GM06990 (cell line): ENCODE measurements at regions not wholly inside any gene's neighbourhood (a gene's known extent, or its start where the extent isn't known, plus 50 kb on each side); places are given as distances from the start of the nearest gene placed in this dataset.
"Not testable (repeated sequence)": the region's sequence is repeated elsewhere in the genome, so short reads cannot be mapped to it uniquely, and the experiment has no call there.

Experiments used
- DNase-seq: peaks from one replicate; pipeline ENCODE4 v3.0.0-alpha.2; 2011; ENCODE audit not compliant: insufficient read length; ENCODE audit errors: extremely low read depth
- H3K27me3 ChIP-seq: replicated peaks from 2 replicates; pipeline ENCODE4 v1.6.0; 2011; ENCODE audit warnings: low read length; ENCODE audit not compliant: control insufficient read depth, insufficient read depth
- H3K36me3 ChIP-seq: 2 replicates; pipeline ENCODE4 v1.5.1; 2011; ENCODE audit warnings: low read length; ENCODE audit not compliant: control insufficient read depth, insufficient read depth
- H3K4me3 ChIP-seq: replicated peaks from 2 replicates; pipeline ENCODE4 v1.5.1; 2011; ENCODE audit warnings: low read depth, mild to moderate bottlenecking, control low read depth, low read length

- not testable (repeated sequence) for H3K36me3 ChIP-seq, H3K4me3 ChIP-seq, DNase-seq, H3K27me3 ChIP-seq
These were observed 176.2 kb downstream of the ZNF92 start for GRCh38 chr7:65549589-65550443.

GRCh38 chr7:65550444-65550809 is 176.8 kb downstream of the ZNF92 start:
- not testable (repeated sequence) for DNase-seq, H3K36me3 ChIP-seq, H3K27me3 ChIP-seq, H3K4me3 ChIP-seq

GRCh38 chr7:65551042-65551441 is 177.4 kb downstream of the ZNF92 start:
- H3K36me3 ChIP-seq, DNase-seq, H3K27me3 ChIP-seq, H3K4me3 ChIP-seq: not testable (repeated sequence)

- H3K4me3 ChIP-seq, DNase-seq, H3K36me3 ChIP-seq, H3K27me3 ChIP-seq: not testable (repeated sequence)
These were observed 181.2 kb downstream of the ZNF92 start for GRCh38 chr7:65554553-65555476.

DNA sequence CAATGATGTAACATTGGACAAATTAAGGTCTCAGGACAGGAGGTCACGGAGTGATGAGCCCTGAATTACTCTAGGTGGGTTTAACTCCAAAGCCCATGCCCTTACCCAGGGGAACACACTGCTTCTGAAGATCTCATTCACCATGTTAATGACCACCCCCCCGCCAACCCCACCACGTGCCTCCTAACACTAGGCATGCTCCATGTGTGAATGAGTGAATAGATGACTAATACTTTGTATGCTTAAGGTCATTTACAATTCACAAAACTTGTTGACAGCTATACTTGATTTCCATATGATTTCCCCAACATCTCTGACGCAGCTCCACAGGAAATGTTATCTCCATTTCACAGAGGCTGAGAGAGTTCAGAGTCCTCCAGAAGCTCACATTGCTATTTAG is 184.9 kb downstream of the ZNF92 start:
- DNase-seq, H3K4me3 ChIP-seq, H3K27me3 ChIP-seq, H3K36me3 ChIP-seq: not testable (repeated sequence)

DNA sequence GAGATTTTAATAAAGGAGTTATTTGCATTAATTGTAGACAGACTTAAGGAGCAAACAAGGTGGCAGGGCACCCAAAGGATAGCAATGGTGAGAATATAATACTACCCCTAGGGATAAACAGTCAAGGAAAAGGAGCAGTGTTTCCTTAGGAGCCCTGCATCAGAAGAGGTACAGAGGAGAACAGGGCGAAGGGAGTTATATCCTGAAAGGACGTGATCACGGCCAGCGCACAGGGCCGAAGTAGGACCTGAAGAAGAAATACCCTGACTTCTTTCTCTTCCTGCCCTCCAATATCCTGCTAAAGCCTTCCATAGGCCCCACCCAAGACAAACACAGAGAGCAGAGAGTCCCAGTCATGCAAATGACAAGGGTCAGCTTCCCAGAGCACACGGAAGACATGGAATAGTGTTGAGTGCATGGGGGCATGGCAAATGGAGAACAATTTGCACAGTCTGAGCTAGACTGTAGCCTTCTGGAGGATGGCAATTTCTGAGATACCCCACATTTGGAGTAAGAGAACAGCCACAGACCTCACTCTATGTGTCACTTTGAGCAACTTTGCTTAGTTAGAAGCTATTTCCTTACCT is 188.2 kb downstream of the ZNF92 start:
- not testable (repeated sequence) for DNase-seq, H3K27me3 ChIP-seq, H3K4me3 ChIP-seq, H3K36me3 ChIP-seq

- not testable (repeated sequence) for H3K36me3 ChIP-seq, H3K4me3 ChIP-seq, DNase-seq
These were observed 188.9 kb downstream of the ZNF92 start for GRCh38 chr7:65562522-65562921.

DNA sequence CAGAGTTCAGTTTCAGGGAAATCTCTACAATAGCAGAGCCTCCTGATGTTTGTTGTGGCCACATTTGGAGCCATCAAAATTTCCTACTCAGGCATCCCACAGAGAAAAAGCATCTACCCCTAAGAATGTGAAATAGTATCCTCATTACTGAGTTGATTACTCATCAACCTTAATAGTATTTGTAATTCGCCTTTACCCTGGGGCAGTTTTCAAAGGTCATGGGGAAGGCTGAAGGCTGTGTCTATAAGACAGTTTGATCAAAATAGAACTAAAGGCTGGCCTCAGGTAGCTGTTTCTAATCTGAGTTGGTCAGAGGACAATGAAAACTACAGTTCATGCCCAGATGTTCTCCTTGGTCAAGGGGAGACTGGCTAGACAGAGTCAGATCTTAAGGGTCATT is 189.7 kb downstream of the ZNF92 start:
- not testable (repeated sequence) for H3K27me3 ChIP-seq, DNase-seq, H3K4me3 ChIP-seq, H3K36me3 ChIP-seq

More at GRCh38 chr7:65562522-65562921, 188.9 kb downstream of the ZNF92 start:
- H3K27me3 ChIP-seq = not testable (repeated sequence)

- H3K27me3 ChIP-seq, H3K36me3 ChIP-seq, DNase-seq, H3K4me3 ChIP-seq: not testable (repeated sequence)
These were observed 194.6 kb downstream of the ZNF92 start for GRCh38 chr7:65568226-65568625.

DNA sequence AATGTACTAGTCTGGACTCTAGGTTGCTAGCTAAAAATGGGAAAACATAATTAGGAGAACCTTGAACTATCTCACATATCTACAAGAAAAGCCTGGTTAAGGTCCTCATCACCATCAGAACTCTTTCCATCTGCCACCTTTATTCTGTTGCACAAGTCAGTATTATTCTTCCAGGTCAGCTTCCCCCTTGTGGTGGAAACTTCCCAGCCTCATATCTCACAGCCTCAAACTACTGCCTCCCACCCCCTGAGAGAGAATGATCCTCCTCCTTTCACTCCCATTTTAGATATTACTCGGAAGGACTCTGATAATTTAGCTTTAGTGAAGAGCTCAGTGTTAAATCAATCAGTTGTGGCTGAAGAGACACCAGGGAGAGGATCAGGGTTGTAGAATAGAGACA is 197.3 kb downstream of the ZNF92 start:
- not testable (repeated sequence) for H3K4me3 ChIP-seq, DNase-seq, H3K36me3 ChIP-seq, H3K27me3 ChIP-seq

DNA sequence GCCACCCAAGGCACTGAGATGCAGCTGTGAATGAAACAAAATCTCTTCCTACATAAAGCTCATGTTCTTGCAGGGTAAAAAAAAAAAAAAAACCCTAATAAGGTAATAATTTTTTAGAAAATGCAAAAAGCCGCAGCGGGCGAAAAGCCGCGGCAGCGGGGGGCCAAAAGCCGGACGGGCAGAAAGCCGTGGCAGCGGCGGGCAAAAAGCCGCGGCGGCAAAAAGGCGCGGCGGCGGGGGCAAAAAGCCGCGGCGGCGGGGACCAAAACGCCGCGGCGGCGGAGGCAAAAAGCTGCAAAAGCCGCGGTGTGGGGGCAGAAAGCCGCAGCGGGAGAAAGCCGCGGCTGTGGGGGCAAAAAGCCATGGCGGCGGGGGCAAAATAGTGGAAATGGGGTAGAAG is 198.9 kb downstream of the ZNF92 start:
- not testable (repeated sequence) for H3K4me3 ChIP-seq, DNase-seq, H3K36me3 ChIP-seq, H3K27me3 ChIP-seq

- H3K36me3 ChIP-seq = not testable (repeated sequence)
These were observed 202.7 kb downstream of the ZNF92 start for GRCh38 chr7:65576370-65576769.

DNA sequence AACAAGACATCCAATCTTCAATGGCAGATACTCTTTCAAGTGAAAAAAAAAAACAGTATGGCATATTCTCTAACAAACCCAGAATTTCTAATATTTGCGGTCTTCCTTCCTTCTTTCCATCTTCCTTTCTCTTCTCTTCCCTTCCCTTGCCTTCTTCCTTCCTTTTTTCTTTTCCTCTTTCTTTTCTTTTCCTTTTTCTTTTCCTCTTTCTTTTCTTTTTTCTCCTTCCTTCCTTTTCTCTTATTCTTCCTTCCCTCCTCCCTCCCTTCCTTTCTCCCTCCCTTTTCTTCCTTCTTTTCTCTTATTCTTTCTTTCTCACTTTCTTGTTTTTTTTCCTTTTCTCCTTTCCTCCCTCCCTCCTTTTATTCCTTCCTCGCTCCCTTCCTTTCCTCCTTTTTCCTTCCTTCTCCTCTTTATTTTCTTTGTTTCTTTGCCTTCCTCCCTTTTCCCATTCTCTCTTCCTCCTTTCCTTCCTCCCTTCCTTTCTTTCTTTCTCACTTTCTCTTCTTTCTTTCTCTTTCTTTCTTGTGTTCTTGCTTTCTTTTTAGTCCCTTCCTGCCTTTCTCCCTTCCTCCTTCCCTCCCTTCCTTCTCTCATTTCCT is 209.0 kb downstream of the ZNF92 start:
- DNase-seq, H3K36me3 ChIP-seq, H3K27me3 ChIP-seq, H3K4me3 ChIP-seq: not testable (repeated sequence)

More at GRCh38 chr7:65576370-65576769, 202.7 kb downstream of the ZNF92 start:
- not testable (repeated sequence) for H3K4me3 ChIP-seq, DNase-seq, H3K27me3 ChIP-seq
